Ovary (tissue), 3 donors: ENCODE measurements at regions not wholly inside any gene's neighbourhood (a gene's known extent, or its start where the extent isn't known, plus 50 kb on each side); places are given as distances from the start of the nearest gene placed in this dataset.

Experiments used
- CTCF ChIP-seq, 3 donors: fragments of 450-650 bp in 2 of 3; fragments of 200-600 bp in 1 of 3; IDR thresholded peaks; one replicate each; pipeline versions ENCODE4 v1.5.1 to v1.8.0; 2016 to 2022; ENCODE audit warnings: antibody characterized with exemption in 3 of 3, mild to moderate bottlenecking in 1 of 3
- POLR2A ChIP-seq: fragments of 450-650 bp; IDR thresholded peaks from one replicate; pipeline ENCODE4 v1.6.1; 2017; ENCODE audit warnings: antibody characterized with exemption, mild to moderate bottlenecking, moderate library complexity
- donor health status: DM: no; HTN: no; CAD: no.

GRCh38 chr18:72233106-72233505, 311.0 kb downstream of the CBLN2 start:
- no peak for TF ChIP-seq CTCF (IDR thresholded peaks at IDR 0.05)
- no peak for TF ChIP-seq POLR2A
